ENCODE measurements at regions not wholly inside any gene's neighbourhood (a gene's known extent, or its start where the extent isn't known, plus 50 kb on each side); places are given as distances from the start of the nearest gene placed in this dataset.

DNA sequence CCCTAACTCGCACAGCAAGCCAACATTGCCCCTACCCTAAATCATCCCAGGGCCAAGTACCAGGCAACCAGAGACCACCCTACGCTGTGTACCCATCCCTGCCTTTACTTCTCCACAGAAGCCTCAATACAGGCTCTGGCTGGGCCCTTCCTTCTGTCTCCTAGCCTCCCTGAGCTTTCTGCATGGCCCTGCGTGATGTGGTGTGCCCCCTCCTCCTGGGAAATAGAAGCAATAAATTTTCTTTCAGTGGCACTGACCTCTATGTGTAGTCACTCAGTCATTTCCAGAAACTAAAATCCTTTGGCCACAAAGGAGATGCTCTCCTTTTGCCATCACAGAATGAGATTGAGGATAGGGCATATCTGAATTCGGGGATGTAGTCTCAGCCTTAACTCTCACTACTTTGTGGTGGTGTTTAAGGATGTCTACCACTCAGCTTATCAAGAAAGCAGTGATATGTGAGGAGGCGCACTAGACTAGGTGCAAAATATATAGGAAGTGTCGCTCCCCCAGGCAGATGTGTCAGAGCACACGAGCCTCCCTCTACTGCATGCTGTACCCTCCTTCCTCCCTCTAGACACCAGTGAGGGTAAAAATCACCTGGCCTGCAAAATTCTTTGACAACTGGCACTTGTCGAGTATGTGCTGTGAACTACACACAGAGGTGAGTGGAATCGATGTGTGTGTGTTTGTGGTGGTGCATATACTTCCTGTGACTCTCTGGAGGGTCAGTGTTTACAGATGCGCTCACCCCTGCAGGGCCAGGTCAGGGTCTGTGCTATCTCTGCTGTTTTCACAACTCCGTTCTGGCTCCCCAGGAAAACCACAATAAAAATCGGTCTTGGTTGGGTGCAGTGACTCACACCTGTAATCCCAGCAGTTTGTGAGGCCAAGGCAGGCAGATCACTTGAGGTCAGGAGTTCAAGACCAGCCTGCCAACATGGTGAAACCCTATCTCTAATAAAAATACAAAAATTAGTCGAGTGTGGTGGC lies 825.9 kb upstream of the IGFBP3 start:
- TF ChIP-seq CTCF (IDR thresholded peaks at IDR 0.05) (no peak), POLR2A (IDR thresholded peaks at IDR 0.05) (no peak), EP300 (IDR thresholded peaks at IDR 0.05) (no peak)
